RWPE1 (cell line): ENCODE measurements at regions not wholly inside any gene's neighbourhood (a gene's known extent, or its start where the extent isn't known, plus 50 kb on each side); places are given as distances from the start of the nearest gene placed in this dataset.
"Not testable (repeated sequence)": the region's sequence is repeated elsewhere in the genome, so short reads cannot be mapped to it uniquely, and the experiment has no call there.

Experiments used
- CTCF ChIA-PET: fragments of 350-600 bp; sonication (Branson Sonifier 250); formaldehyde crosslinking; extraction: SDS; loops from one replicate; lab custom pipeline; 2021; lab: Yijun Ruan, JAX
- POLR2A ChIA-PET: fragments of 400-600 bp; formaldehyde crosslinking; extraction: SDS; loops from one replicate; lab custom pipeline; 2020; ENCODE audit warnings: antibody characterized with exemption; ENCODE audit not compliant: low non-redundant PET; lab: Yijun Ruan, JAX
- DNase-seq: peaks from one replicate; pipeline ENCODE4 v3.0.0; 2012; ENCODE audit warnings: low spot score
- H3K27ac ChIP-seq: fragments of 450-650 bp; 2 replicates; pipeline ENCODE4 v1.5.1; 2017
- CTCF ChIP-seq: fragments of 450-650 bp; conservative IDR thresholded peaks from 2 replicates; pipeline ENCODE4 v1.5.1; 2017; ENCODE audit warnings: low read depth, mild to moderate bottlenecking

- ChIA-PET CTCF (no interaction called here), POLR2A (no interaction called here)
- DNase-seq = no peak
- no peak for TF ChIP-seq CTCF
- H3K27ac ChIP-seq = no peak overlapping the region
These were observed 110.9 kb downstream of the ALG10B start for GRCh38 chr12:38427442-38427841.

GRCh38 chr12:38431921-38432320 lies 115.3 kb downstream of the ALG10B start:
- CTCF ChIA-PET = no interaction called here
- POLR2A ChIA-PET = no interaction called here
- no peak for DNase-seq
- H3K27ac ChIP-seq = no peak overlapping the region
- no peak for TF ChIP-seq CTCF

- CTCF ChIA-PET = interaction anchor here (0.6 kb wide), 3 partner anchors 445 to 831 kb away, joined by 3 to 5 read pairs (median 4); no protein-coding TSS in a partner anchor
These were observed 125.3 kb downstream of the ALG10B start for GRCh38 chr12:38441871-38442281.

GRCh38 chr12:38445040-38445439 lies 128.5 kb downstream of the ALG10B start:
- no peak for DNase-seq
- ChIA-PET CTCF (interaction anchor here (0.6 kb wide), 1 partner anchor 1546 kb away, joined by 4 read pairs; no protein-coding TSS in a partner anchor), POLR2A (no interaction called here)
- H3K27ac ChIP-seq = no peak overlapping the region
- TF ChIP-seq CTCF = no peak

More at GRCh38 chr12:38441871-38442281, 125.3 kb downstream of the ALG10B start:
- H3K27ac ChIP-seq, POLR2A ChIA-PET, DNase-seq: not testable (repeated sequence)

- no peak for TF ChIP-seq CTCF
- no peak for DNase-seq
- ChIA-PET POLR2A (no interaction called here), CTCF (interaction anchor here (0.6 kb wide), 1 partner anchor 722 kb away, joined by 3 read pairs; no protein-coding TSS in a partner anchor)
- no peak overlapping the region for H3K27ac ChIP-seq
These were observed 132.4 kb downstream of the ALG10B start for GRCh38 chr12:38448991-38449390.

GRCh38 chr12:38456537-38457120 lies 140.1 kb downstream of the ALG10B start:
- ChIA-PET POLR2A (no interaction called here), CTCF (no interaction called here)
- no peak overlapping the region for H3K27ac ChIP-seq
- peak; percentile 5 for DNase-seq
- TF ChIP-seq CTCF = no peak

GRCh38 chr12:38465020-38465419 lies 148.4 kb downstream of the ALG10B start:
- no peak for DNase-seq
- no peak for TF ChIP-seq CTCF
- ChIA-PET POLR2A (no interaction called here), CTCF (no interaction called here)
- no peak overlapping the region for H3K27ac ChIP-seq
